ENCODE measurements at regions not wholly inside any gene's neighbourhood (a gene's known extent, or its start where the extent isn't known, plus 50 kb on each side); places are given as distances from the start of the nearest gene placed in this dataset.
"Not testable (repeated sequence)": the region's sequence is repeated elsewhere in the genome, so short reads cannot be mapped to it uniquely, and the experiment has no call there.

GRCh38 chr5:98308960-98309359, 464.5 kb upstream of the RGMB start:
- no peak for DNase-seq (ENCODE audit: low spot score)

DNA sequence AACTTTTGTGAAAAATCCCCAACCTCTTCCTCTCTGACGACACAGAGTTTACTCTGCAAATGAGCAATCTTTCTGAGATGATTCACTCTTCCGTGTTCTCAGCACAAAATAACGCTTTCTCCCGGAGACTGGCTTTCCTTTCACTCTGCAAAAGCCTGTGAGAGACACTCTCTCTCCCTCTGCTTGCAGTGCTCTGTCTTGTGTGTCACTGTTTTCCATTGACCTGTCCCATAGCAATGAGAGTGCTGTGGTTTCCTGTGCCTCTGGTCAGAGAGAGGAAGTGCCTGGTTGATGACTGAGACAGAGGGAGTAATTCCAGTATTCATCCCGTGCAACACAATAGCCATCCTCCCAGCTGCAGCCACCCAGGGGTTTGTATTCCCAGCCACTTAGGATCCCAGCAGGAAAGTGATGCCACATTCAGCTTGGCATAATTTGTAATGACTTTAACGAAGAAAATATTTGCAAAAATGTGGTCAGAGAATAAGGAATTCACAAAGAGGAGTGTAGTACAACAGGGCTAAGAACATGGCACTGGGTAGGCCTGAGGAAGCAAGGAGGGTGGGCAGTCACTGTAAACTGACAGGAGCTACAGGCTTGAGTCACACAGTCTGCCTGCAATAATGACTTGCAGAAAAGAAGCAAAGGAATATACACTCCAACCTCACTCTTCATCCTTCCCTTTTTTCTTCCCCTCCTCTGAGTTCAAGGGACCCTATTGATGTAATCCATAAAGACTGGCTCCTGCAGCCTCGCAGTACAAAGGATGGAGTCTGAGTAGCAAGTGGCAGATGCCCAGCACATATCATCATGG, 463.5 kb upstream of the RGMB start:
- no peak for DNase-seq (ENCODE audit: low spot score)

DNA sequence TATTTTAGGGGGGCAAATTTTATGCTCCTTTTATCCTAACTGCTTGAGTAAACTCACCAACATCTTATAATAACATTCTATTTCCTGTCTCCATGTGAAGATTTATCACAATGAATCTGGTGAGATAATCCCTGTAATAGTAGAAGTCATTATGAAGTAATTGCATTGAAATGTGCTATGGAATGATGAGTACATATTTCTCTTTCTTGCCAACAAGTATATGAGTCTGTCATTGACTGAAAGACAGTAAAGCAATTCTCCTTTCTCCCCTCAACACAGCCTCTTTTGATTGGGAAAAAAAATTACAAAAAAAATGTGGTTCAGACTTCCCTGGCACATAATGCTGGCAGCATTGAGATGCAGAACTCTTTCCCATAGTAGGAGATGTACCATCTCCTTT, 459.2 kb upstream of the RGMB start:
- DNase-seq (ENCODE audit: low spot score) = no peak

DNA sequence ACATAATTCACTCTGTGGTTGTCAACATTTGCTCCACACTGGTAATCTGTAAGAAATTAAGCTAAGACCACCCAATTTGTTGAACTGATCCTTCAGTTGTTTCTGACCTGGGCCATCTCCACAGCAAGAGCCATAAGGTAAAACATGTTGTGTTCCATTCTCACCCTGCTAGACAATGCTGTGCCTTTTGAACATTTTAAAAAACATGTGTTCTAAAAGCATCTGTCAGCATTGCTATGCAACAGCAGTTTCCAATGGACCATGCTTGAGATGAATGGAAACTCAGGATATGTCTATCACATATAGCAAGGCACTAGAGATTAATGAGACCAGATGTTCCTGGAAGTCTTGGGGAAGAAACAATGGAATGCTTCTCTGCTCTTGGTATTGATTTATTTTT, 455.1 kb upstream of the RGMB start:
- no peak for DNase-seq (ENCODE audit: low spot score)

DNA sequence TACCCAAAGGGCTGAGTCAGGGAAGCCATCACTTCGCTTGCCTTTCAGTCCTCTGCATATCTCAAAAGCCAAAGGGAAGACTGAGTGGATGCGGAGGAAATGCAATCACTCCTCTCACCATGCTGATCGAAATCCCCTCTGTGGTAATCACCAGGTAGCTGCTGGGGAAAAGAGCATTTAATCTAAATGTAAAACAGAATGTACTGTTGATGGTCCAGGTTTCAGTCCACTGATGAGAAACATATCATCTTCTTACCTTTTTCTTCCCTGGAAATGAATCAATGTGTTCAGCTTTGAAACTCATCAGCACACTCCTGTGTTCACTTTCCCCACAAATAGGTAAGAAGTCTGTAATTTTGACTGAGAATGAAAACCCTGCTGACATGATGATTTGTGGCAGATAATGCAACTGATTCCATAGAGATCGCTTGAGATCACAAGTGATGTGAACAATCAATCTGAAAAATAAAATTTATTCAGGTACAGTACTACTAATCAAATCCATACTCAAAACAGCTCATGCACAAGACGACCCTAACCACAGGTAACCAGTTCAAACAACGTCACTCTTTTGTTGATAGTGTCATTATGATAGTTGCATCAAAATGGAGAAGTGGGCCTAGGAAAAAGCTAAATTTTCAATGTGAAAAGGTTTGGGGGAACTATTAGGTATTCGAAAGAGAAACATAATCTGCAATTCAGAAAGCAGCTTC, 454.0 kb upstream of the RGMB start:
- no peak for DNase-seq (ENCODE audit: low spot score)

GRCh38 chr5:98320343-98320742, 453.1 kb upstream of the RGMB start:
- DNase-seq (ENCODE audit: low spot score) = no peak

DNA sequence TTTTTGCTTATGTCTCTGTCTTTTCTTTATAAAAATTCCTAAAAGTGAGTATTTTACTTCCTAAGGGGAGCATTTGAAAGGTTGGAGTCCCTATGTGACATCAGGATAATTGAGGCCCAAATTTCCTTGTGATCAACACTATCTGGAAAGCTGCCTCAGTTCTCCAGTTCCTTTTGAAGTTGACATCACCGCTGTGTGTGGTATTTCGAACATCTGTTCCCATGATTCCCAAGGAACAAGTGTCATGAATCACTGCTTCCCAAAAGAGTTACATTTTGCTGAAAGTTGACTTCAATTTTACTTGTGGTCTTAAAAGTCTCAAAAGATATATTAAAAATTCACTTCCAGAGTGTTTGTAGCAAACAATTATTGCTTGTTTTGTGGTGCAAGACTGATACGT, 452.1 kb upstream of the RGMB start:
- DNase-seq (ENCODE audit: low spot score) = no peak

- DNase-seq (ENCODE audit: low spot score) = not testable (repeated sequence)
Measured at GRCh38 chr5:98325187-98325586, 448.3 kb upstream of the RGMB start.

DNA sequence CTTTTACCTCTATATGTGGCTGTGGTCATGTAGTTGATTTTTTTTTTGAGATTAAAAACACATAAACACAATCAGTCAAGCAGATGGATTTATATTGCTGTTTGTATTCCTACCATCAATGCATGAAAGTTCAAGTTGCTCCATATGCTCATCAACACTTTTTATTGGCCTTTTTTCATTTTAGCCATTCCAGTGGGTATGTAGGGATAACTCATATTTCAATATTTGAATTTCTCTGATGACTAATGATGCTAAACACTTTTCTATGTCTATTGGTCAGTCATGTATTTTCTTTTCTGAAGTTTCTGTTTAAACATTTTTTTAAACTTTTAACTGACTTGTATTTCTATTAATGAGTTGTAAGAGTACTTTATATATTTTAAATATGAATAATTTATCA, 445.4 kb upstream of the RGMB start:
- no peak for DNase-seq (ENCODE audit: low spot score)

DNA sequence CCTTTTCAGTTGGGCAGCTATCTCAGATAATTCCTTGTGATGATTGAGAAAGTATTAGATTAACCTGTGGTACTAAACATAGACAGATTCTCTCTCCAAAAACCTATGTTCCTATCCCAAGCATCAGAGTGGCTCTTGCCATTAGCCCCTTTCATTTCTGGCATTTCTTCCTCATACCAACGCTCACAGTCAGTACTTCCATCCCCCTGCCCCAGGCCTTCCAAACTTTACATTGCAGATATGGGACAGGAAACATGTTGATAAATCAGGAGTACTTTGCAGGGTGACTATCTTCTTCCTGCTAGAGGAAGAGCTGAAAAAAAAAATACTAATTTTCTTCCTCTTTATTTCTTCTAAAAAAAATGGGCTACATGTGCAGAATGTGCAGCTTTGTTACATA, 442.6 kb upstream of the RGMB start:
- DNase-seq (ENCODE audit: low spot score) = no peak

DNA sequence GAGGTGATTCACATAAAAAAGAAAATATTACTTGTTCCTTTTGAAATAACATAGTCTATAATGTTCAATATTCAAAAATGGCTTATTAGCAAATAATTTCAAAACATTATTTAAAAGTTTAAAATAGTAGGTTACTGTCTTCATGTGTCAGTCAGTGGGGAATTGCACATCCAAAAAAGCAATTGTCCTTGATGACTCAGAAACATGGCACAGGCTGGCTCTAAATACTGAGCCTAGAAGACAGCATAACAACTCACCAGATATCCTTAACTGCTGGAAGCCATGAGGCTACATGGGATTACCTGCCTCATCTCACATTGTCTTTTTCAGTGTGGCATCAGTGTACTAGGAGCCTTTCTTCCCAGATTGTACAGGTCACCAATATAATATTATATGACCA, 439.5 kb upstream of the RGMB start:
- DNase-seq (ENCODE audit: low spot score) = no peak

GRCh38 chr5:98334946-98335345, 438.5 kb upstream of the RGMB start:
- no peak for DNase-seq (ENCODE audit: low spot score)

DNA sequence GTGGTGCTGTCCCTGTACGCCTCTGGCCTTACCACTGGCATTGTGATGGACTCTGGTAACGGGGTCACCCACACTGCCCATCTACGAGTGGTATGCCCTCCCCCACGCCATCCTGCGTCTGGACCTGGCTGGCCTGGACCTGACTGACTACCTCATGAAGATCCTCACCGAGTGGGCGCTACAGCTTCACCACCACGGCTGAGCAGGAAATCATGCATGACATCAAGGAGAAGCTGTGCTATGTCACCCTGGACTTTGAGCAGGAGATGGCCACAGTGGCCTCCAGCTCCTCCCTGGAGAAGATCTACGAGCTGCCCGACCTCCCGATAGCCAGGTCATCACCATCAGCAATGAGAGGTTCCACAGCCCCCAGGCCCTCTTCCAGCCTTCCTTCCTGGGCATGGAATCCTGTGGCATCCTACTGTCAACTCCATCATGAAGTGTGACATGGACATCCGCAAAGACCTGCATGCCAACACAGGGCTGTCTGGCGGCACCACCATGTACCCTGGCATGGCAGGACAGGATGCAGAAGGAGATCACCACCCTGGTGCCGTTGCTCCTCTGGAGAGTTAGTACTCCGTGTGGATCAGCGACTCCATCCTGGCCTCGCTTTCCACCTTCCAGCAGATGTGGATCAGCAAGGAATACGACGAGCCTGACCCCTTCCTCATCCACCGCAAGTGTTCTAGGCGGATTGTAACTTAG, 434.2 kb upstream of the RGMB start:
- DNase-seq (ENCODE audit: low spot score) = no peak

DNA sequence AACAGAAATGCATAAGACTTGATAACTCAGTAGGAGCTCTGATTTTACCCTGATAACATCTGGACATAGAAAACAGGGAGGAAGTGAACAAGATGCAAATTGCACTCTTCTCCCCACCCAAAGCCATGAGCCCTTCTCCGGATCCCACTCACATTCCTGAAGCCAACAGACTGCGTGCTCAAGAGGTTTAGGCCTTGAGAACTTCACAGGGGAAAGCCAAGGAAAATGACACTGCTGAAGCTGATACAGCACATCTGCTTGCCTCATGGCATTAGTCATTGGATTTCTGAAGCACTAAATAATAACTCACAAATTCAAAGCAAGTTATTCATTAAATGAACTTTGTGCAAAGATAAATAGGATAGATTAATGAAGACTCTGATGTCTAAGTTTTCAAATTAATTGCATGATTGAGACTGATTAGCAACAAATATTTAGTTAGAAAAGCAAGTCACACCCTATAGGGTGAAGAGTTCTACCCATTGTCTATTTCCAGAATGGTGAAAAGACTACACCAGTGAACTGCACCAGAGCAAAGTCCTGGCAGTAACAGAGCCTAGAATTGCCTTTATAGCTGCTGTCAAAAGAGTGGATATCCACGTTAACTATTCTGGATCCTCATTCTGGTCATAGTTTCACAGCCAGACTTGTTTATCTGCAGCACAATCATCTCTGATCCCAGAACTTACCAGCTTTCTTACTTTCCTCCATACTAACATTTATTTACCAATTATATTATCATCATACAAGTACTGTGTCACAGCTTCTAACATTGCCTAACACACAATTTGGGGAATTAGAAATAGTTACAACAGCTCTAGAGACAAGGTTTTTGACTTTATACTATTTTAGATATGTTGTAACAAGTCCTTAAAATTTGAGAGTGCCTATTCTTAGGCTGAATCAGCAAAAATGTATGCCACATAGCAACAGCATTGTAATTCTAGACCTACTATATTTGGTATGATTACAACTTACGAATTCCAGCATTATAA, 432.1 kb upstream of the RGMB start:
- DNase-seq (ENCODE audit: low spot score) = no peak

GRCh38 chr5:98342958-98343660, 430.4 kb upstream of the RGMB start:
- not testable (repeated sequence) for DNase-seq (ENCODE audit: low spot score)

- DNase-seq (ENCODE audit: low spot score) = no peak
Measured at GRCh38 chr5:98349251-98349989, 424.0 kb upstream of the RGMB start.

DNA sequence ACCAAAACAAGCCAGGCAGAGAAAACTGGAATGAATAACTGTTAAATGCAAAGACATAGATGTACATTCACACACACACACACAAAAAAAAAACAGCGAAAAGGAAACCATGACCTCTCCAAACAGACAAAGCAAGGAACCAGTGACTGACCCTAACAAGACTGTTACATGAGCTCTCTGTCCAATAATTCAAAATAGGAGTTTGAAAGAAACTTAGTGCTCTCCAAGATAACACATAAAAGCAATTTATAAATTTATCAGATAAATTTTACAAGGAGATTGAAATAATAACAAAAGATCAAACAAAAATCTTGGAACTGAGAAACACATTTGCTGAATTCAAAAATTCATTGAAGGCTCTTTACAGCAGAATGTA, 423.5 kb upstream of the RGMB start:
- DNase-seq (ENCODE audit: low spot score) = no peak

DNA sequence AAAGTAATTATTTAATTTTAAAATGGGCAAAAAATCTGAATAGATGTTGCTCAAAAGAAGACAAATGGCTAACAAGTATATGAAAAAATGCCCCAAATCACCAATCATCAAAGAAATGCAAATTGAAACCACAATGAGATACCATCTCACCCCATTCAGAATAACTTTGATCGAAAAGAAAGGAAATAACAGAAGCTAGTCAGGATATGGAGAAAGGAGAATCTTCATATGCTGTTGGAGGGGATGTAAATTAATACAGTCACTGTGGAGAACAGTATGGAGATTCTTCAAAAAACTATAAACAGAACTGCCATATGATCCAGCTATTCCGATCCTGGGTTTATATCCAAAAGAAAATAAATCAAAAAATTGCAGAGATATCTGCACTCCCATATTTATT, 418.5 kb upstream of the RGMB start:
- no peak for DNase-seq (ENCODE audit: low spot score)

DNA sequence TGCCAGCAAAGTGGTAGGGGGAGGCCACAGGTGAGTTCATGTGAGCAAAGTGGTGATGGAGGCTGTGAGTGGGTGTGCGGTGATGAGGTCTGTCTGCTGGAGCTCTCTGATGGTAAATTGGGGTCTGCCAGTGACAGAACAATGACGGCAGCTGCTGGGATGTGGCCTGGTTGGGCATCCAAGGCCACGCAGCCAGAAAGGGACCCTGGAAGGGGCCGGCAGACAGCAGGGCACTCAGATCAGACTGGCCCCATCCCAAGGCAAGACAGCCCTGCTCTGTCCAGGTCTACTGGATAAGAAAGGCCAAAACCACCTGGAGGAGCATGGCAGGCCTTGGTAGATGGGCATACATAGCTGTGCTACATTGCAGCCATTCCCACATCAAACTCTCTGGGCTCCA, 412.9 kb upstream of the RGMB start:
- no peak for DNase-seq (ENCODE audit: low spot score)

GRCh38 chr5:98363157-98363556, 410.3 kb upstream of the RGMB start:
- DNase-seq (ENCODE audit: low spot score) = no peak

GRCh38 chr5:98364549-98364948, 408.9 kb upstream of the RGMB start:
- DNase-seq (ENCODE audit: low spot score) = no peak

All from left forelimb (tissue), 1 donor.